Glutamatergic neuron (in vitro differentiated cells): ENCODE measurements at regions not wholly inside any gene's neighbourhood (a gene's known extent, or its start where the extent isn't known, plus 50 kb on each side); places are given as distances from the start of the nearest gene placed in this dataset.

Source experiments
- DNase-seq: peaks from one replicate; pipeline ENCODE4 v3.0.0; 2022
- H3K27ac Mint-ChIP-seq: one replicate; pipeline ENCODE4 v1.8.0; 2020; ENCODE audit warnings: mild to moderate bottlenecking, mixed read lengths, inconsistent platforms; ENCODE audit not compliant: unreplicated experiment
- H3K27me3 Mint-ChIP-seq: one replicate; pipeline ENCODE4 v1.8.0; 2020; ENCODE audit warnings: mild to moderate bottlenecking, moderate library complexity, mixed read lengths, inconsistent platforms; ENCODE audit not compliant: unreplicated experiment
- H3K36me3 Mint-ChIP-seq: one replicate; pipeline ENCODE4 v1.8.0; 2020; ENCODE audit warnings: mild to moderate bottlenecking, mixed read lengths, inconsistent platforms; ENCODE audit not compliant: unreplicated experiment
- H3K4me1 Mint-ChIP-seq: one replicate; pipeline ENCODE4 v1.8.0; 2020; ENCODE audit warnings: mild to moderate bottlenecking, low read depth, mixed read lengths, inconsistent platforms; ENCODE audit not compliant: unreplicated experiment
- H3K4me3 Mint-ChIP-seq: one replicate; pipeline ENCODE4 v1.8.0; 2020; ENCODE audit warnings: mild to moderate bottlenecking, mixed read lengths, inconsistent platforms; ENCODE audit not compliant: unreplicated experiment
- H3K9me3 Mint-ChIP-seq: one replicate; pipeline ENCODE4 v1.8.0; 2020; ENCODE audit warnings: mild to moderate bottlenecking, moderate library complexity, mixed read lengths, inconsistent platforms; ENCODE audit not compliant: unreplicated experiment
- TF ChIP-seq, protein P1 (sequence below): fragments of 200-600 bp; sonication (generic); IDR thresholded peaks from one replicate; pipeline ENCODE4 v1.5.0; 2021; ENCODE audit not compliant: partially characterized antibody, unreplicated experiment

DNA sequence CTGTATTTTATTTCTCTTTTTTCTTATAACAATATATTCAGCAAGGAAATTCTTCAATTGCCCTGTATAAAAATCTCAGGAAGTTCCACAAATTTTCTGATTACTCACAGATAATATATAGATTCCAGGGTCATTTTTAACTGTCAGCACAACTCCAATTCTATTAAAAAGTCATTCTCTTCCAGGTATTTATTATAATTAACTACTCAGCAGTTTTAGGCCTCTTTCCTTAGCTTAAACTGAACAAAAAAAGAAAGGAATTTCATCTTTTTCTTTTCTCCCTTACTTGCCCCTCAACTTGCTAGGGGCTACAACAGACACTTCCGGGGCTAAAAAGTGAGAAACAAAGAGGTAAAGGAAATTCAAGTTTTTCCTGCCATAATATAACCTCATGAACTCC, 358.9 kb upstream of the LRATD1 start:
- Mint-ChIP-seq H3K4me3 (no peak overlapping the region), H3K27ac (no peak overlapping the region), H3K27me3 (no peaks in the 10 kb centered on the region), H3K9me3 (no peaks in the 10 kb centered on the region), H3K4me1 (no peaks in the 10 kb centered on the region), H3K36me3 (peaks cover 5% of the 10 kb centered on the region)
- no peak for DNase-seq
- TF ChIP-seq, protein P1, sequence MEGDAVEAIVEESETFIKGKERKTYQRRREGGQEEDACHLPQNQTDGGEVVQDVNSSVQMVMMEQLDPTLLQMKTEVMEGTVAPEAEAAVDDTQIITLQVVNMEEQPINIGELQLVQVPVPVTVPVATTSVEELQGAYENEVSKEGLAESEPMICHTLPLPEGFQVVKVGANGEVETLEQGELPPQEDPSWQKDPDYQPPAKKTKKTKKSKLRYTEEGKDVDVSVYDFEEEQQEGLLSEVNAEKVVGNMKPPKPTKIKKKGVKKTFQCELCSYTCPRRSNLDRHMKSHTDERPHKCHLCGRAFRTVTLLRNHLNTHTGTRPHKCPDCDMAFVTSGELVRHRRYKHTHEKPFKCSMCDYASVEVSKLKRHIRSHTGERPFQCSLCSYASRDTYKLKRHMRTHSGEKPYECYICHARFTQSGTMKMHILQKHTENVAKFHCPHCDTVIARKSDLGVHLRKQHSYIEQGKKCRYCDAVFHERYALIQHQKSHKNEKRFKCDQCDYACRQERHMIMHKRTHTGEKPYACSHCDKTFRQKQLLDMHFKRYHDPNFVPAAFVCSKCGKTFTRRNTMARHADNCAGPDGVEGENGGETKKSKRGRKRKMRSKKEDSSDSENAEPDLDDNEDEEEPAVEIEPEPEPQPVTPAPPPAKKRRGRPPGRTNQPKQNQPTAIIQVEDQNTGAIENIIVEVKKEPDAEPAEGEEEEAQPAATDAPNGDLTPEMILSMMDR, result no peak

DNA sequence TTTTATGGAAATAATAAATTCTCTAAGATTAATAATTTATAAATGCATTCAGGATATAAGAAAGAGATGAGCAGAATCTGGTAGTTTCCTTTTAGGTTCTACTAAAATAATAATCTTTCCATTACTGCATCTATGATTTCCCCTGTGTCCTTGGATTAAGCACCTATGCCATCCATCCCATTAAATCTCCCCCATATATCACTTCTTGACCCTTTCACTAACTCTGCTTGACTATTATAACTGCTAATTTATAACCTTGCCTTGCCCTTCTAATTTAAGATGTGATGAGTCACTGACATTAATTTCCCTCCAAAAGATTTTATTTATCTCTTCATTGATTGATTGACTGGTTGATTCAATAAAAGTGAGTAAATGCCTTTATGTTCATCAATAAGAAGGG, 348.3 kb upstream of the LRATD1 start:
- H3K27ac Mint-ChIP-seq, result no peak overlapping the region
- TF ChIP-seq, protein P1, result no peak
- H3K4me3 Mint-ChIP-seq, result no peak overlapping the region
- H3K27me3 Mint-ChIP-seq, result no peaks in the 10 kb centered on the region
- H3K36me3 Mint-ChIP-seq, result no peaks in the 10 kb centered on the region
- no peaks in the 10 kb centered on the region for H3K4me1 Mint-ChIP-seq
- DNase-seq, result no peak
- H3K9me3 Mint-ChIP-seq, result no peaks in the 10 kb centered on the region

DNA sequence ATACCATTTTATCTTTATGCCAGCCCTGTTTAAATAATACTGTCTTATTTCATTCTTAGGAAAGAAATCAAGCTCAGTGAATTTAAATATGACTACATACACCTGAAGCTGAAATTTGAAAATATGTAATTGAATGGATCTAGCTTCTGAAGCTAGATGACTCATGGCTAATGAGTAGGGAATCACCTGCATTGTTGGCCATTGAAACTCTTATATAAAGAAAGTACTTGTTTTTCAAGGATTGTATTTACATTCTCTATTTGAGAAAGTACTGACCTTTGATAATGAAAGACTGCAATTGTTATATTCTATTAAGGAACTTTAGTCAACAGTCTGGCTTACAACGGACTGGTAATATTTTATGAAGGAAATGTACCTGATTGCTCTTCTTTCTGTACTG, 346.7 kb upstream of the LRATD1 start:
- H3K27me3 Mint-ChIP-seq, result no peaks in the 10 kb centered on the region
- no peak for DNase-seq
- TF ChIP-seq, protein P1, result no peak
- no peaks in the 10 kb centered on the region for H3K9me3 Mint-ChIP-seq
- no peaks in the 10 kb centered on the region for H3K36me3 Mint-ChIP-seq
- H3K4me3 Mint-ChIP-seq, result no peak overlapping the region
- H3K27ac Mint-ChIP-seq, result no peak overlapping the region
- no peaks in the 10 kb centered on the region for H3K4me1 Mint-ChIP-seq

DNA sequence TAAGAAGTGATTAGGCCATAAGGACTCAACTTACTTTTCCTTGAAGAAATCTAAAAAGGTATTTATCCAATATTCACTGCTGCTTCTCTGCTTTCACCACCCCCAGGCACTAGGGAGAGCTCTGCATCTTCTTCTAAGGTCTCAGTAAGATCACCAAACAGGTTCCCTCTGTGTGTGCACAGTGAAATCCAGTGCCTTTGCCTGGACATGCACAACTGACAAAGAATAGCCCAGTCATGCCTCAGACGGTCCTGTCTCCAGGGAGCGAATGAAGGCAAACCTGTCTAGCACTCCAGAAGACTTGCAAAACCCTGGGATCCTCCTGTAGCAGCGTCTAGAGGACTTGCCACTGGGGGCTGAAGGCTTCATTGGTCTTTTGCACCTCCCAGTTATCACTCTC, 344.5 kb upstream of the LRATD1 start:
- H3K27me3 Mint-ChIP-seq, result no peaks in the 10 kb centered on the region

DNA sequence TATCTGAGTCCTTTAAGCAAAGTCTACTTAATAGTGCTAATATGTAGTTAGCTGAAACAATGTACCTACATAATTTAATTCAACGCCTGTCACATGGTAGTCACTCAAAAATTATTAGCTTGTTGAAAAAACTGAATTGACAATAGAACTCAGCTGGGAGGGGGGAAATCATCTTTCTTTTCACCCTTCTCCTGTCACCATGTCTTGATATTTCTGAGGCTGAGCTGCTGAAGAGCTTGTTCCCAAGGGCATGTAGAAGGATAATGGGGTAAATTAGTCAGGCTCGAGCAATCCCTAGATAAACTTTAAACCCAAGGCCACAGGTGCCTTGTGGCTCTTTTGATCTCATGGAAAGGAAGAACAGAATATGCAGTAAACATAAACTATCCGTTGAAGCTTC, 339.6 kb upstream of the LRATD1 start:
- no peaks in the 10 kb centered on the region for H3K27me3 Mint-ChIP-seq
- TF ChIP-seq, protein P1, result no peak
- DNase-seq, result no peak

More for the DNA sequence above, 344.5 kb upstream of the LRATD1 start:
- no peak overlapping the region for H3K4me3 Mint-ChIP-seq
- H3K36me3 Mint-ChIP-seq, result no peaks in the 10 kb centered on the region
- peaks cover 2% of the 10 kb centered on the region for H3K4me1 Mint-ChIP-seq
- H3K27ac Mint-ChIP-seq, result no peak overlapping the region
- no peaks in the 10 kb centered on the region for H3K9me3 Mint-ChIP-seq
- TF ChIP-seq, protein P1, result no peak
- DNase-seq, result no peak

More for the DNA sequence above, 339.6 kb upstream of the LRATD1 start:
- Mint-ChIP-seq H3K27ac (no peak overlapping the region), H3K9me3 (no peaks in the 10 kb centered on the region), H3K36me3 (no peaks in the 10 kb centered on the region), H3K4me3 (no peak overlapping the region), H3K4me1 (peaks cover 14% of the 10 kb centered on the region)
